ENCODE measurements at regions not wholly inside any gene's neighbourhood (a gene's known extent, or its start where the extent isn't known, plus 50 kb on each side); places are given as distances from the start of the nearest gene placed in this dataset.

DNA sequence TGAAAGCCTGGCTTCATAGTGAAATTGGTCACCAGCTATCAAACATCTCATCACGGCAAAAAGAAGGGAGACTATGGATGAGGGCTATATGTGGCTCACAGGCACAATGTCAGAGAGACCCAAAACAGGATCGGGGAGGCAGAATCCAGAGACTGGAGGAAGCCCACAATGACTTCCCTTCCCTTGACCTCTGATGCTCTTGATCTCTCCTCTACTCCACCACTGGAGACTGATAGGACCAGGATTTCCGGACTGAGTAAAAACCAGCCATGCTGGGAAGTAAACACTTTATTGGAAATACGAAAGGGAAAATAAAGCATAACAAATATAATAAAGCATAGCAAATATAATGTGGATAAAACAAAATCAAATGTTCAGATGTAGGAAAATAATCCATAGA lies 597.3 kb downstream of the UTRN start:
- TF ChIP-seq, protein P1, sequence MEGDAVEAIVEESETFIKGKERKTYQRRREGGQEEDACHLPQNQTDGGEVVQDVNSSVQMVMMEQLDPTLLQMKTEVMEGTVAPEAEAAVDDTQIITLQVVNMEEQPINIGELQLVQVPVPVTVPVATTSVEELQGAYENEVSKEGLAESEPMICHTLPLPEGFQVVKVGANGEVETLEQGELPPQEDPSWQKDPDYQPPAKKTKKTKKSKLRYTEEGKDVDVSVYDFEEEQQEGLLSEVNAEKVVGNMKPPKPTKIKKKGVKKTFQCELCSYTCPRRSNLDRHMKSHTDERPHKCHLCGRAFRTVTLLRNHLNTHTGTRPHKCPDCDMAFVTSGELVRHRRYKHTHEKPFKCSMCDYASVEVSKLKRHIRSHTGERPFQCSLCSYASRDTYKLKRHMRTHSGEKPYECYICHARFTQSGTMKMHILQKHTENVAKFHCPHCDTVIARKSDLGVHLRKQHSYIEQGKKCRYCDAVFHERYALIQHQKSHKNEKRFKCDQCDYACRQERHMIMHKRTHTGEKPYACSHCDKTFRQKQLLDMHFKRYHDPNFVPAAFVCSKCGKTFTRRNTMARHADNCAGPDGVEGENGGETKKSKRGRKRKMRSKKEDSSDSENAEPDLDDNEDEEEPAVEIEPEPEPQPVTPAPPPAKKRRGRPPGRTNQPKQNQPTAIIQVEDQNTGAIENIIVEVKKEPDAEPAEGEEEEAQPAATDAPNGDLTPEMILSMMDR (IDR thresholded peaks at IDR 0.05; ENCODE audit: insufficient read depth, low read length): no peak
- no peak overlapping the region for H3K4me3 ChIP-seq (ENCODE audit: low read depth, low read length)
- no peak for DNase-seq (ENCODE audit: low read depth)

DNA sequence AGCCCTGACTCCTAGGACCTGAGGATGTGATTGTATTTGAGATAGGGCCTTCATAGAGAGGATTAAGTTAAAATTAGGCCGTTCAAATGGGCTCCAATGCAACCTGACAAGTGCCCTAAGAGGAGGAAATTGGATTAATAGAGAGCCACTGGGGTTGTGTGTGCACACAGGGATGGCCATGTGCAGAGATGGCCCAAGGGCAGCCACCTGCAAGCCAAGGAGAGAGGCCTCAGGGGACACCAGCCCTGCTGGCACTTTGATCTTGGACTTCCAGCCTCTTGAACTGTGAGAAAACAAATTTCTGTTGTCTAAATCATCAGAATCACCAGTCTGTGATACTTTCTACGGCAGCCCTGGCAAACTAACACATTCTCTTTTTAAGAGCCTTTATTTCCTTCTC lies 598.8 kb downstream of the UTRN start:
- DNase-seq (ENCODE audit: low read depth): no peak
- TF ChIP-seq, protein P1 (IDR thresholded peaks at IDR 0.05; ENCODE audit: insufficient read depth, low read length): no peak
- H3K4me3 ChIP-seq (ENCODE audit: low read depth, low read length): no peak overlapping the region

DNA sequence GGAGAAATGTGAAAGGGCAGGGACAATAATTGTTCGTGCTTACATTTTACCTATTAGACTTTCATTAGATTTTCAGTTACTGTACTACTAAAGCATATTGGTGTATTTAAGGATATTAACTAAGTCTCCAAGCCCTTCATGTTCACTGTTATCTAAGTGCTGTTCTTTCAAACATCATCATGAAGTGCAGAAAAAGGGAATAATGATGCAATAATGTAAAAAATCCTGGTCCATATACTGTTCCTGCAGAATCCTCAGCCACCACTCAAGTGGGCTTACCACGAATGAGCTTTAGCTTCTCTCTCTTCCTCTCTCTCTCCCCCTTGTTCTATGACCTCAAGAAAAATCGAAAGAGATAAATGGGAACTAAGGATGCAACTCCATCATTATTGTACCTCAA lies 600.7 kb downstream of the UTRN start:
- DNase-seq (ENCODE audit: low read depth): no peak
- TF ChIP-seq, protein P1 (IDR thresholded peaks at IDR 0.05; ENCODE audit: insufficient read depth, low read length): no peak

DNA sequence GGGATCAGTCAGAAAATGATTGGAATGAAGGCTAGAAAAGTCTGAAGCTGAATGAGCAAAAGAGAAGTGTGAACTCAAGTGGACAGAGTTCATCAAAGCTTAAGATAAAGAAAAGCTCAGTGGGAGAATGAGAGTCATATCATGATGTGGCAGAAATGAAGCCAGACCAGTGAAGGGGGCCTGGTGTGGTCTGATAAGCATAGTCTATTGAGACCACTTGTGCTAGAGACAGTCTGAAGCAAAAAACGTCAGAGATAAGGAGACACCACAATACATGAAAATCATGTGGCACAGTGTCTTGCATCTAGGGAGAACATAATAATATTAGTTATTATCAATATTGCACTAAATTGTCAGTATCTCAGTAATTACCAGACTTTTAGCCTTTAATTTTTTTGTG lies 601.5 kb downstream of the UTRN start:
- DNase-seq (ENCODE audit: low read depth): no peak
- TF ChIP-seq, protein P1 (IDR thresholded peaks at IDR 0.05; ENCODE audit: insufficient read depth, low read length): no peak
- H3K4me3 ChIP-seq (ENCODE audit: low read depth, low read length): no peak overlapping the region

More for the DNA sequence above, 600.7 kb downstream of the UTRN start:
- H3K4me3 ChIP-seq (ENCODE audit: low read depth, low read length): no peak overlapping the region

DNA sequence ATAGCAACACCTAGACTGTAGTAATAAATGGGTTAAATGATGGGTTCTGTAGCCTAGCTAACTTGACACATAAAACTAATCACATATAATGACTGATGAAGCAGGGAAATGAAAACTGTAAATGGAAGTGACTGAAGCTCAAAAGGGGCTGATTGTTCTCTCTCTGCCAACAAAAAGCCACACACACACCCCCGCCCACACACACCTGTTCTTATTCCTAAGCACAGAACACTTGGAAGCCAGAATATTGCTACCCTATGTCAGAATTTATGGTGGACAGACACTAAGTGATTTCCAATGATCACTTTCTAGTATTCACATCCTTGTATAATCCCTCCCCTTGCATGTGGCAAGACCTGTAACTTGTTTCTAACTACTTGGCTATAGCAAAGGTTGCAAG lies 603.5 kb downstream of the UTRN start:
- no peak overlapping the region for H3K4me3 ChIP-seq (ENCODE audit: low read depth, low read length)
- TF ChIP-seq, protein P1 (IDR thresholded peaks at IDR 0.05; ENCODE audit: insufficient read depth, low read length): no peak
- DNase-seq (ENCODE audit: low read depth): no peak

DNA sequence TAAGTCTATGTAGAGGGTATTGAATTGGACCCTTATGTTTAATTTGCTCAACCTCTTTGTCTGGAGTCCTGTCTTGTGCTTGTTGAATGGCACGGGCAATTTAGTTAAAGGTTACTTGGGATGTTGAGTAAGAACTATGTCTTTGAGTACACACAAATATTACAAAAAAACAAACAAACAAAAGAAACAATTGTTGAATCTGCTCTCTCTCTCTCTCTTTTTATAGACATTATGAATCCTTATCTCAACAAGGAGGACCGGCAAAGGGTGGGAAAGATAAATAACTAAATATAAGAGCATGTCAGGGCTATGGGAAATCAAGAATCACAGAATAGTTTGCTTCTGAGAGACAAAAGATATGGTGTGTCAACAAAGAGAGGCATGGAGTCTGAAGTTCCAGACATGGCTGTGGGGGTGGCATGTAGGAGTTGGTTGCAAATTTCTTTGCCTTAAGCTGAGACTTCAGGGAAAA lies 608.6 kb downstream of the UTRN start:
- TF ChIP-seq, protein P1 (IDR thresholded peaks at IDR 0.05; ENCODE audit: insufficient read depth, low read length): no peak
- DNase-seq (ENCODE audit: low read depth): no peak
- no peak overlapping the region for H3K4me3 ChIP-seq (ENCODE audit: low read depth, low read length)

DNA sequence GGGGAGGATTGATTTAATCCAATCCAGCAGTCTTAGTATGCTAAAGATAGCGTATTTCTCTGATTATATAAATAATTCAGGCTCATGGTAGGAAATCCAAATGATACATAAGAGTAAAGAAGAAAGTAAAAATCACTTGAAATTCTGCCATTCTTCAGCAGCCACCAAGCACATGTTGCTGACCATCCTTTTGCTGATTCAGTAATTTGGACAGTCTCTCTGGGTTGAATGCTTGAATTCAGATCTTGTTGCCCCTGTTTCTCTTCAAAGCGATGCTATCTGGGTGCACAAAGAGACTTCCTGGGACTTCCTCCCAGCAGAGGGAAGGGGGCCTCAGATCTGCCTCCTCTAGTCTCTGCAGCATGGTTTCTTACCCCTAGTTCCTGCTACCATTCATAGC lies 609.1 kb downstream of the UTRN start:
- TF ChIP-seq, protein P1 (IDR thresholded peaks at IDR 0.05; ENCODE audit: insufficient read depth, low read length): no peak
- no peak for DNase-seq (ENCODE audit: low read depth)
- no peak overlapping the region for H3K4me3 ChIP-seq (ENCODE audit: low read depth, low read length)

All from fibroblast of the aortic adventitia (primary cell).